GM18858 (cell line): ENCODE measurements at regions not wholly inside any gene's neighbourhood (a gene's known extent, or its start where the extent isn't known, plus 50 kb on each side); places are given as distances from the start of the nearest gene placed in this dataset.

ENCODE experiments used
- ATAC-seq: cut with Tn5 transposase; IDR thresholded peaks from one replicate; pipeline ENCODE4 v1.9.1; 2021; ENCODE audit not compliant: unreplicated experiment

DNA sequence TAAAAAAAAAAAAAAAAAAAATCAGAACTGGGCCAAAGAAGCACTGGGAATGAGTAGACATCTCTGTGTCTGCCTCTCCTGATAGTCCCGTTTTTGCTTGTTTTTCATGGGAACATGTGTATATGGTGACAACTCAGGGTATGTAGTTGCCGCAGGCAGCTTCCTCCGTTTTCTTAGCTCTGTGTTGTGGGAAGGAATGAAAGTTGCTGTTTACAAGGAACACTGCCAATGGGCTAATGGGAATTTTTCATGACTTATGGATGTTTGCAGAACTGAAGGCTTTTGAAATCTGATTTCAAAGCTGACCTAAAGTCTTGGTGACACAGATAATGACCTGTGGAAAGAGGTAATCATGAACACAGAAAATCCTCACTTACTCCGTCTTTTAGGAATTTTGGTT, 146.4 kb upstream of the BTG1 start:
- no peak for ATAC-seq

DNA sequence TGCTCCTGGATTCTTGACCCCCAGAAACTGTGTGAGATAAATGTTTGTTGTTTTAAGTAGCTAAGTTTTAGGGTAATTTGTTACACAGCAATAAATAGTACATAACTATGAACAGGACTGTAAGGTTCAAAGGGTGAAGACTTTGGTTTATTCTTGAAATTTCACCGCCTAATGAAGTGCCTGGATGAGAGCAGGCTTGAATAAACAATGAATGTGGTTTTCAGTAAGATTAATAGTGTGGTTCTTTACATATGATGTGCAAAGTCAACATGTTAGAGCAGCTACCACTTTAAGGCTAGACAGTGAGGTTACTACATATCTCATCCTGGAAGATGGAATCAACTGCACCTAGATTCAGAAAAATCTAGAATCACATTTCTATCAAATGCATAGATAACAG, 145.2 kb upstream of the BTG1 start:
- ATAC-seq, result no peak

DNA sequence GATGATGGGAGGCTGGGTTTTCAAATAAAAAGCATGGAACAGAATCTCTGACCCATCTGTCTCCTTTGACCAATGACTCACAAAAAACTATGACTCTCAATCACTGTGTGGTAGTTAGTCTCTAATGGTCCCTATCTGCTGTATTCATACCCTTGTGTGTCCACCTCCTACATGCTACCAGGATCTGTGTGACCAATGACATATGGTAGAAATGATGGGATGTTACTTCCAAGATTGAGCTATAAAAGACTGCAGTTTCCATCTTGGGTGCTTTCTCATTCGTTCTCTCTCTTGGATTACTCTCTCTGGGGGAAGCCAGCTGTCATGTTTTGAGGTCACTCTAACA, 144.7 kb upstream of the BTG1 start:
- no peak for ATAC-seq

DNA sequence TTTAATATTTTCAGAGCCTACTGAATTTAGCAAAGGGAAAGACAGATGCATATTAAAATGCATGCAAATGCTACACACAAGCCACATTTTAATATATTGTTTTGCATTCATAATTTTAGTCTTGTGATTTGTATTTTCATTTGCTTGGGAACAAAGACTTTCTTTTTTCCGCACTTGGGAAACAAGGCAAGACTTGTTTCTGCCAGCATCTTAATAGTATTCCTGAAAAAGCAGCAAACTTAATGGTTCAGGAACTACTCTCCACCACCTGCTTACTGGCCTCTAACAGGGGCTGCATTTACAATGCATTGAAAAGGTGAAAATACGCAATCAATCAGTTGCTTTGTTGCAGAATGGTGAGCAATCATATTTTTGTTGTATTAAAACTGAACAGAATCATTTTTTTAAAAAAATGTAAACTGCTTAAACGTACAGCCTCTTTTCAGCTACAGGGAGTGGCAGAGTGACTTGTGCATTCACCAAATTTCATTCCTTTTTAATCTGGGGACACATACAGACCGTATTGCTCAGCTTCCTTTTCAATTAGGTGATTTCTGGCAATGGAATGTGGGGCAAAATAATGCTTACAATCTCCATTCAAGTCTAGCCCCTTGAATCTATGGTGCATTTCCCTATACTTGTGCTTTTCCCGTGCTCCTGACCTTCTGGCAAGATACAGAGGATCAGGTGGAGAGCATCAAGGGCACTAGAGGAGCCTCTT, 144.1 kb upstream of the BTG1 start:
- no peak for ATAC-seq

DNA sequence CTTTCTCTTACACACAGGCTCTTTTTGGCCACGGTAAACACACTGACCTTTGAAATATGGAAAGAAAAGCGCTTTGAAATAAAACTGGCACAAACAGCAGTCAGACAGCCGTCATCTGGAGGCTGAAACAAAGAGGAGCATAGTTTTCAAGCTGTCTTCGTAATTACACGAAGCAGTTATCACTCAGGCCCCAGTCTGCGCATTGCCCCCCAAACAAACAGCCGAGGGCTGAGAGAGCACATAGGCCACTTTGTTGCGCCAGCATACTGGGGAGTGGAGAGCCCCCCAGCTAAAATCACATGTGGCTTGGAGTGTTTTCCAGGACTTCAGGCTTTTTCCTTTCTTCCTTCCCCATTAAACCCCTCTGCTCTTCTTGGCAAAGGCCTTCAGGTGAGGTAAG, 142.9 kb upstream of the BTG1 start:
- no peak for ATAC-seq

DNA sequence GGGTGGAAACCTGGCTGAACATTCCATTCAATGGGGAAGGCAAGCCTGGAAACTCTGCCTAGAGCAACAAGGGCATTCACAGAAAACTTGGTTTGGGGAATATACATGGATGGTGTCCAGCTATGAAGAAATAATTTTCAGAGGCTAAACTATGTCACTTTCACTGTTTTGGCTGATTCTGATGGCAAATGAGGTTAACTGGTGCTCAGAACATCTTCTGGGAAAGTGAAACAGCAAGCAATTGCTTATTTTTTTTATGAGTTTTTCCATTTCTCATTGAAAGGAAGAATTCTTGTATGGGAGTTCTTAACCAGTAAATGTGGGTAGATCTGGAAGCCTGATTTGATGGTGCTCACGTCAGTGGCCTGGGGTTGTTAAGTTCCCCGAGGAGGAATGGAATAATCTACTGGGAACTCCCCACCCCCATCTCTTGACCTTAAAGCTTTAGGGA, 132.8 kb upstream of the BTG1 start:
- no peak for ATAC-seq

DNA sequence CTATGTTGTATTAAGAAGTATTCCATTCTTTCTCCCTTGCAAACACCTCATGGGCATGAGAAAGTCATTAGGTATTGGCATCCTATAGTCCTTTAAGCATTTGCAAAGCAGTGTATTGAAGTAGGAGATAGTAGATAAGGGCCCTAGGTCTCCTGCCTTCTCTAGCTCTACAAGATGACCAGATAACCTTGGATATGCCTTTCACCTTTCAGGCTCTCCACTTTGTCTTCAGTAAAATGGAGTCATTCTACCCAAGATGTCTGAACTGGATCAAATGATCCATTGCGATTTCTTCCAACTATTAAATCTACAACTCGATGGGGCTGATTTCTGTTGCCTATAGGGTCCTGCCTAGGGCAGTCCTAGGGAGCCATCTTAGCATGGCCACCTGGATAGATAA, 132.1 kb upstream of the BTG1 start:
- no peak for ATAC-seq

DNA sequence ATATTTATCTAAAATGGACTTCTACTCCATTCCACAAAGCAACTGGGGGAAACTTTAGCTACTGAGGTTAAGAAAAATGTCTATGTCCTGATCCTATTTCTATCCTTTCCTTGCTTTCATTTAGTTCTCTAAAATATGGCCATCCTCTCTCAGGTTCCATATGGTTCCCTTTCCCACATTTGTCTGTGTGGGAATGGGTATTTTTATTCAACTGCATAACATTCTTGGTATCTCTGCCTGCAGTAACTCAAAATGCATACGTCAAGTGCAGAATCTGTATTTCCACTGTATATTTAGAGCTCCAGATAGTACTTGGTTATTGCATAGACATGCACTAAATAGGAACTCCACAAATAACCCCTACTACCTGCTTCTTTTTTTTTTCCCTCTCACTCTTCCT, 130.6 kb upstream of the BTG1 start:
- no peak for ATAC-seq

DNA sequence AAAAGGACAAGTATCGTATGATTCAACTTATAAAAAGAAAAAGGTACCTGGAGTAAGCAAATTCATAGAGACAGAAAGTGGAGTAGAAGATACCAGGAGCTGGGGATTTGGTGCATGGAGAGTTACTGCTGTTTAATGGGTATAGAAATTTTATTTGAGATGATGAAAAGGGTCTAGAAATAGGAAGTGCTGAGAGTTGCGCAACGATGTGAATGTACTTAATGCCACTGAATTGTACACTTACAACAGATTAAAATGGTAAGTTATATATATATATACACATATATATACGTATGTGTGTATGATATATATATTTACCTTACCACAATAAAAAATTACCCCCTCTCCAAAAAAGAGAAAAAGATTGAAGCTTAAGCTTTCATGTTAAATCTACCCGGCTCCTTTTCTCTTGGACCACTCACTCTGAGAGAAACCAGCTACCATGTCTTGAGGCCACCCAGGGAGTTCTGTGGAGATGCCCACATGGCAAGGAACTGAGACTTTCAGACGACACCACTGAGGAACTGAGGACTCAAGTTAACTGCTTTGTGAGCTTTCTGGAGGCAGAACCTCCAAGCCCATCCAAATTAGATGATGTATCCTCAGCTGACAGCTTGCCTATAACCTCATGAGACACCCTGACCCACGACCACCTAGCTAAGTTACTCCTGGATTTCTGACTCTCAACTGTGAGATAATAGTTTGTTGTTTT, 130.0 kb upstream of the BTG1 start:
- no peak for ATAC-seq

DNA sequence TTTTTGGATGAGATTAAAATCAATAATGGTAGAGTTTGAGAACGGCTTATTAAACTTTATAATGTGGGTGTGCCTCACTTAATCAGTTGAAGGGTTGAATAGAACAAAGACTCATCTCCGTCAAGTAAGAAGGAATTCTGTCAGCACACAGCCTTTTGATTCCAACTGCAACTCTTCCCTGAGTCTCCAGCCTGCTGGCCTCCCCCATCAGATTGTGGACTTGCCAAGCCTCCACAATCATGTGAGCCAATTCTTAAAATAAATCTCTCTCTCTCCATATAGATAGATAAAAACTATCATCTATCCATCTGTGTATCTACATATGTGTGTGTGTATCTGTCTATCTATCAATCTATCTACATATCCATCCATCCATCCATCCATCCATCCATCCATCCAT, 127.4 kb upstream of the BTG1 start:
- no peak for ATAC-seq

DNA sequence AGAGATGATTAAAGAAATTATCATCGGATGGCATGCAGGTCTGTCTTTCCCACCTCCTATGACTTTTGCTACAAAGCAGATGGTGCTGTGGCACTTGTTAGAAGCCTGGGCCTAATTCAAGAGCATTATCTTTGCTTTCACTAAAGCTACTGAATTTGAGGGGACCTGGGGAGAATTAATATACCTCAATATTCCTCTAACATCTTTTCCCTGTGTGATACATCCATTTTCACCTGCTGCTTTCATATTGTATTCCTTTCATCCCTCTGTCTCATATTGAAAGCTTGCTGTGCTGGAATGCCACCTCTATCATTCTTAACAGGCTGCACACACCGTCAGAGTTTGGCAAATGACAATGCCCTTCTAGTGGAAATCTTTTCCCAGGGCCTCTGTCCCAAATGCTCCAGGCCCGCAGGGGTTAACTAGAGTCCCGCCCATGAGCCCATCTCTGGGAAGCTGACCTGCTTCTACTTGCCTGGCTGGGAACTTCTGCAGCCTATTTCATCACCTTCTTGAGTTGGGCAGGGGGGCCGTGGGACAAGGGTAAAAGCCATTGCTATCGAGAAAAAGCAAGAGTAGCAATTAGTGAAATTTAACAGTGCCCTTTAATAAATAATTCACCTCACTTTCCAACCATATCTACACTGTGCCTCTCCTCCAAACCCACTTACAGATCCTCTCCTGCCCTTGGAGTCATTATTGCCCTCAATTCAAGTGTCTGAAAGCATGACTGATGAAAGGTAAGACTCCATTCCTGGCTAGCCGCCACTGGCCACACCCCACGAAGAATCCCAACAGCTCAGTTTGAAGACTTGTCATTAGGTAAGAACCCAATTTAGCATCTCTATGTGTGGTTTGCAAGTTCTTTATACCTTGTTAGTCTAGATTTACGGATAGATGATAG, 126.7 kb upstream of the BTG1 start:
- no peak for ATAC-seq

DNA sequence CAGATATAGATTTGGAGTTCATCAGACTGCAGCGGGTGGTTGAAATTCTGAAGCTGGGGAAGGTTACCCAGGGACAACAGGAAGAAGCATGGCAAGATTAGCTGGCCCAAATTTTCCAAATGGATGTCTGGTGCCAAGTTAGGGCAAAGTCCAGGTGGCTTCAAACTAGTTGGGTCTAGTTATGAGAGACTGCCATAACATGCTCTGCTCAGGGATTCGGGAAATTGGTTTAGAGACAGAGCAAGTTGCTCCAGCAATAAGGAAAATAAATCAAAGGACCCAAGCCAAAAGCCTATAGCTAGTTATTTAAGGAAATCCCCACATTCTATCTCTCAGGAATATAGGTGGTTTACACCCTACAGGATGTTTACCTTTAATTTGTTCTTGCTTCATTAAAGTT, 125.7 kb upstream of the BTG1 start:
- no peak for ATAC-seq

DNA sequence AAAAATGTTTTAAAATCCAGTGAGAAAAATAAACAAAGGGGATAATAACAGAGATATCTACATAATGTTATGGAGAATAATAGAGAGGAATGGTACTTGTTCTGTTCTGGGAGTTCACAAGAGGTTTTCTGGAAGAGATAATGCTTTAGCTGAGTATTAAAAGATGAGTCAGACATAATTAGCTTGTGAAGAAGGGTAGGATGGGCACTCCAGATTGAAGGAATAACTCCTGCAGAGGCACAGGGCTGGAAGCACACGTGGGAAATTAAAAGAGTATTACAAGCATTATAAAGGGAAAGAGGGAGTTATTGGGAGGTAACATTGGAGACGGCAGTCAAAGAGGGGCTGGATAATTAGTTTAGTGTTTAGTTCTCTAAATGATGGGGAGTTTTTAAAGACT, 124.9 kb upstream of the BTG1 start:
- ATAC-seq, result no peak

DNA sequence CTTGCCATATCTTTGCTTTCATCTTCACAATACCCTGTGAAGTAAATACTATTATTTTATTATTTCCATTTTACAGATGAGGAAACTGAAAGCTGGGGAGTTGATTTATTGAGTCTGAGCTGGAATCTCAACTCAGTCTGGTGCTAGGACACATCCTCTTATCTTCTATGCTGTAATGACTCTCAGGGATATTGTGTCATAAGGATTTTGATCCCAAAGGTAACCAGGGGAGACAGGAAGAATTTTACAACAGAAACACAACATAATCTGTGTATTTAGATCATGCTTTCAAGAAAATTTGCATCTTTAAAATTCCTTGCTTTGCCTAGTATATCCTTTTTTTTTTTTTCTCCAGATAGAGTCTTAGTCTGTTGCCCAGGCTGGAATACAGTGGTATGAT, 123.3 kb upstream of the BTG1 start:
- no peak for ATAC-seq

DNA sequence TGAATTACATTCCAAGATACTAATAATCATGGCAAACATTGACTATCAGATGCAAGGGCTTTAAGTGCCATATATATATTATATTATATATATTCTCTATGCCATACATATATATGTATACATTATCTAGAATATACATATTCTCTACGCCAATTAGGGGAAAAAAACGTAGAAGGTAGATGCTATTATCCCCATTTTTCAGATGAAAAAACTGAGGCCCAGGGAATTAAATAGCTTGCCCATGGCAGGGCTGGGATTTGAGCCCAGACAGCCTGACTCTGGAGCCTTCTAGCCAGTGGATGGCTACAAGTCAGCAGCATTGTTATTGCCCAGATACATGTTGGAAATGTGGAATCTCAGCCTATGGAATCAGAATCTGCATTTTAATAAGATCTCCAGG, 116.0 kb upstream of the BTG1 start:
- ATAC-seq, result no peak

DNA sequence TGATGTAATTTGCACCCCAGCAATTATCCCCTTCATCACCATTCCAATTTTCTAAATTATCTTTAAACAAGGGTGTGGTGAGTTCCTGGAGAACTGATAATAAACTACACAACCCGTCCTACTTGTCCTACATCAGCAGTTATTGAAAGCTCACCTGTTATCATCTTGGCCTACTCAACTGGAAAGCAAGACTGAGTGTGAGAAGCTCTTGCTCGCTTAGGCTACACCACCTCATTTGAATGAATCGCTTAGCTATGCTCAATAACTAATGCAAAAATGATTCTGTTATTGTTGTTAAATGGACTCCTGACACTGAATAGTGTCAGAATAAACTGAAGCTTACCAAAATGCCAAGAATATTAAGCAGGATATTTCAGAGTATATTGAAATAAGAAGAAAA, 115.4 kb upstream of the BTG1 start:
- ATAC-seq, result no peak

DNA sequence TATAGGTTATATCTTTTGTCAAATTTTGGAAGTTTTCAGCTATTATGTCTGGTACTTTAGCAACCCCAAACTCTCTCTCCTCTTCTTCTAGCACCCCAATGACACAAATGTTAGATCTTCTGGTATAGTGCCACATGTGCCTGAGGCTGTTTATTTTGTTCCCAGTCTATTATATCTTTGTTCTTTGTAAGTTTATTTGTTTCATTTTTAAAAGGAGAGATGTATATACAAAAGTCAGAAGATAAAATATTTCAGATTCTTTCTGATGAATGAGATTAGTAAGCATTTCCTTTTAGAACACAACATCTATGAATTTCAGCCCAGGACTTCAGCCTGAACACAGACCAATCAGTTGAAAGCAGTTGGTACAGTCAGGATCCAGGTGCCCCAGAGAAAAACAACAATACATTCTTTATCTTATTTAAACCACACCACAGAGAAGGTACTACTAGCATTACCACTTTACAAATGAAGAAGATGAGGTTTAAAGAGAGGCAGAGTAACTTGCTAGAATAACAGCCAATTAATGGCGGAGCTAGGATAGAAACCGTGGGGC, 114.1 kb upstream of the BTG1 start:
- no peak for ATAC-seq

DNA sequence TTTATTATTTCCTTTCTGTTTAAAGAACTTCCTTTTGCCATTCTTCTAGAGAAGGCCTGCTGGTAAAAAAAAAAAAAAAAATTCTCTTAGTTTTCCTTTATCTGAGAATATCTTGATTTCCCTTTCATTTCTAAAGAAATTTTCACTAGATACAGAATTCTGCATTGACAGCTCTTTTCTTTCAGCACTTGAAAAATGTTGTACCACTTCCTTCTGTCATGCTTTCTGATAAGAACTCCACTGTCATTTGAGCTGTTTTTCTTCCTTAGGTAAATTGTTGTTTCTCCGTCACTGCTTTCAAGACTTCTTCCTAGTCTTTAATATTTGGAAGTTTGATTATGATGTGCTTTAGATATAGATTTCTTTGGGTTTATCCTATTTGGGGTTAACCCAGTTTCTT, 113.6 kb upstream of the BTG1 start:
- no peak for ATAC-seq

DNA sequence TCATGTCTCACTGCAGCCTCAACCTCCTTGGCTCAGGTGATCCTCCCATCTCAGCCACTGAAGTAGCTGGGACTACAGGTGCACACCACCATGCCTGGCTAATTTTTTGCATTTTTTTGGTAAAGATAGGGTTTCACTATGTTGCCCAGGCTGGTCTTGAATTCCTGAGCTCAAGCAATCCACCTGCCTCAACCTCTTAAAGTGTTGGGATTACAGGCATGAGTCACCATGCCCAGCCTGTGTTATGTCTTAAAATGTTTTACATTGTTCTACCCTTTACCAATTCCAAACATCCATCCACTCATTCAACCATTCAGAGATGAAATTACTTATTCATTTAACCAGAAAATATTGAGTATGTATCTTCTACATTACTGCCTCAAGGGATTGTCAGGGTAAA, 111.6 kb upstream of the BTG1 start:
- no peak for ATAC-seq

DNA sequence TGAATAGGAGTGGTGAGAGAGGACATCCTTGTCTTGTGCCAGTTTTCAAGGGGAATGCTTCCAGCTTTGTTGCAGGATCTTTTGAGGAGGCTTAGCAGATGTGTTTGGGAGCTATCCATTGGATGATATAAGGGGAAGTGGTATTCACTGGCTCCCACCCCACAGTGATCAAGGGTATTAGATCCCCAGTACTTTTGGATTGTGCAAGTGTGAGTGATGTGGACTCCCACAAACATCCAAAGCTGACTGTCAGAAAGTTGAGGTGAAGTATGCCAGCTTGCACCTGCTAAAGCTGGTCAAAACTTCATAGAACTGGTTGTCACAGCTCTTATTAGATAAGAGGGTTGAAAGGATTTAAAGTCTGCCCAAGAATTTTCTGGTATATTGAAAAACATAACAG, 110.1 kb upstream of the BTG1 start:
- no peak for ATAC-seq

DNA sequence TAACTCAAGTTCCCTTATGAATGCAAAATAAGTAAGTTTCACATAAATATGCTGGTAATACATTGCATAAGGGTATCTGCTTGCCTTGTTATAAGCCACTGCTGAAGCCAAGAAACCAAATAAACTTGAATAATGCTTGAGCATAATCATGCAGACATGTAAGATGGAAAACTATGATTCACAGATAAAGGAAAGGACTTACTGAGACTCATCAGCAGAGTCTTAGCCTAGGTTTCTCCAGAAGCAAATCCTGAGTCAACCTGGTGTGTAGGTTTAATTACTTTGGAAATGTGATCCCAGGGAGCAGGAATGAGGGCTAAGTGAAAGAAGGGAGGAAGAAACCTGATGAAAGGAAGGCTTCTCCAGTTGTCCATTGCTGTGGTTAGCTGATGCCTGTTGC, 107.7 kb upstream of the BTG1 start:
- ATAC-seq, result no peak

DNA sequence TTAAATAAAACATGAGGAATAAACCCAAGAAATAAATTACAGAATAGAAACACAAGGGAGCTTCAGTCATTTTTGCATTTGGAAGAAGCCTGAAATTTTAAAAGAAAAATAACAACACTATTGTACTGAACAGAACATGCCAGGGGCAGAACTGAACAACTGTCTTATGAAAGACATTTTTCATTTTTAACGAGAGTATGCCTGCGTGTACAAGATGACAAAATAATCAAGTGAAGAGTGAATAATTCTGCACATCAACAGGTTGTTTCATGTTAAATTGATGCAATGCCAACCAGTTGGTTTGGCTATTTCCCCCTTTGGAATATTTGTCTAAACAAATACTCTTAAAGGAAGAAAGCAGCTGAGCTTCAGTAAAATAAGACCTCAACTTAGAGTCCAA, 103.3 kb upstream of the BTG1 start:
- ATAC-seq, result no peak
